Endodermal cell (in vitro differentiated cells): ENCODE measurements at regions not wholly inside any gene's neighbourhood (a gene's known extent, or its start where the extent isn't known, plus 50 kb on each side); places are given as distances from the start of the nearest gene placed in this dataset.

Experiments used
- DNase-seq: peaks from one replicate; pipeline ENCODE4 v3.0.0-alpha.2; 2017
- H3K27ac ChIP-seq: 2 replicates; pipeline ENCODE4 v1.5.1; 2013; ENCODE audit warnings: mild to moderate bottlenecking, low read depth, low read length, moderate library complexity
- H3K27me3 ChIP-seq: 2 replicates; pipeline ENCODE4 v1.6.1; 2013; ENCODE audit warnings: mild to moderate bottlenecking, low read length, moderate library complexity; ENCODE audit not compliant: insufficient read depth, control insufficient read depth, poor library complexity, severe bottlenecking
- H3K36me3 ChIP-seq: 2 replicates; pipeline ENCODE4 v1.7.0; 2013; ENCODE audit warnings: mild to moderate bottlenecking, low read length, moderate library complexity; ENCODE audit not compliant: control insufficient read depth, insufficient read depth
- H3K4me1 ChIP-seq: one replicate; pipeline ENCODE4 v1.7.0; 2013; ENCODE audit warnings: low read length; ENCODE audit not compliant: control insufficient read depth, insufficient read depth
- H3K4me3 ChIP-seq: 2 replicates; pipeline ENCODE4 v1.5.1; 2013; ENCODE audit warnings: mild to moderate bottlenecking, low read length, moderate library complexity
- H3K9ac ChIP-seq: 2 replicates; pipeline ENCODE4 v1.6.1; 2013; ENCODE audit warnings: mild to moderate bottlenecking, low read length, moderate library complexity; ENCODE audit not compliant: poor library complexity, severe bottlenecking; ENCODE audit errors: extremely low read depth
- H3K9me3 ChIP-seq: 2 replicates; pipeline ENCODE4 v1.6.1; 2013; ENCODE audit warnings: mild to moderate bottlenecking, low read length, moderate library complexity; ENCODE audit not compliant: control insufficient read depth
- H3K27ac Mint-ChIP-seq: 2 replicates; pipeline ENCODE4 v1.8.0; 2020; ENCODE audit warnings: mixed read lengths
- H3K27me3 Mint-ChIP-seq: 2 replicates; pipeline ENCODE4 v1.8.0; 2021; ENCODE audit warnings: mild to moderate bottlenecking, mixed read lengths; ENCODE audit not compliant: insufficient read depth
- H3K36me3 Mint-ChIP-seq: 2 replicates; pipeline ENCODE4 v1.8.0; 2020; ENCODE audit warnings: low read depth, mixed read lengths
- H3K4me1 Mint-ChIP-seq: 2 replicates; pipeline ENCODE4 v1.8.0; 2020; ENCODE audit warnings: mixed read lengths
- H3K4me3 Mint-ChIP-seq: 2 replicates; pipeline ENCODE4 v1.8.0; 2020; ENCODE audit warnings: mild to moderate bottlenecking, moderate library complexity, mixed read lengths
- H3K9me3 Mint-ChIP-seq: 2 replicates; pipeline ENCODE4 v1.8.0; 2020; ENCODE audit warnings: mild to moderate bottlenecking, mixed read lengths
- WGBS, 2 experiments: methylation state at CpG; one replicate each; pipeline versions ENCODE4 v1.1.5 to v1.1.7; 2013; ENCODE audit warnings: missing lambda C conversion rate in 2 of 2, mixed read lengths in 1 of 2; ENCODE audit not compliant: insufficient coverage in 1 of 2, insufficient read length in 1 of 2; 5-methylcytosine and 5-hydroxymethylcytosine counted together
- TF ChIP-seq, protein P1 (sequence below): fragments of 200-600 bp; sonication (generic); conservative IDR thresholded peaks from 2 replicates; pipeline ENCODE4 v1.5.0; 2021; ENCODE audit warnings: antibody characterized with exemption, mild to moderate bottlenecking

DNA sequence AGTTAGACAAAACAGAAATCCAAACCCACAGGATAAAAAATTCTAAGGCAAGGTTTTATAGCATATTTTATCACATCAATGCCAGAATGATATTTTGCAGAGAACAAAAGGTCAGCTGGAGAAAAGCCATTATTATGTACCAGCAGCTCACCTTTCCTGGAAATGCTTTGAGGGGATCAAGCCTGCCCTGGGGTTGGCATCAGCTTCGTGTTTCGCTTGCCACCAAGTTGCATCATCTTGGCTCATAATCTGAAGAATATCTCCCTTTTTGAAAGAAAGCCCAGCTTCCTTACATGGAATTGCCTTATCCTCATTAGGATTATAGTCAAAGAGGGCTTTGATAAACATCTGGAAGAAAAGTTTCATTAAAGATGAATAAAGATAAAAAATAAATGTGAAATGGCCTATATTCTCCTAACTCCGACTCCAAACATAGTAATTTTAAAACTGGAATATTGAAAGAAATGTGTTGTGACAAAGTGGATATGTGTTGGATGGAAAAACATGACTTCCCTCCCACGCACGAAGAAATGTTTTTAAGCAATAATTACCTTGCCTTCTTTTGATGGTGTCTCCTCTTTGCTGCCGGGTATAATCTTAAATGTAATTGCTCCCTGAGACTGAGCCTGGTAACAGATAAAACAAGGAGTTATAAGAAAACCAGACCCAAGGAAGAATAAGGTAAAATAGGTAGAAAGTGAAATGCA, 121.3 kb upstream of the ODAD2 start:
- DNase-seq, result no peak
- Histone ChIP-seq H3K4me1 (no peaks in the 10 kb centered on the region), H3K9me3 (no peaks in the 10 kb centered on the region), H3K27ac (no peak overlapping the region), H3K36me3 (no peaks in the 10 kb centered on the region), H3K9ac (no peak overlapping the region), H3K4me3 (no peak overlapping the region), H3K27me3 (no peaks in the 10 kb centered on the region)
- Mint-ChIP-seq H3K27ac (no peak overlapping the region), H3K4me3 (no peak overlapping the region), H3K4me1 (no peaks in the 10 kb centered on the region), H3K27me3 (no peaks in the 10 kb centered on the region), H3K9me3 (no peaks in the 10 kb centered on the region), H3K36me3 (no peaks in the 10 kb centered on the region)
- 92 to 100% methylated on average over 6 of the region's 6 CpGs for WGBS, 2 experiments
- TF ChIP-seq, protein P1, sequence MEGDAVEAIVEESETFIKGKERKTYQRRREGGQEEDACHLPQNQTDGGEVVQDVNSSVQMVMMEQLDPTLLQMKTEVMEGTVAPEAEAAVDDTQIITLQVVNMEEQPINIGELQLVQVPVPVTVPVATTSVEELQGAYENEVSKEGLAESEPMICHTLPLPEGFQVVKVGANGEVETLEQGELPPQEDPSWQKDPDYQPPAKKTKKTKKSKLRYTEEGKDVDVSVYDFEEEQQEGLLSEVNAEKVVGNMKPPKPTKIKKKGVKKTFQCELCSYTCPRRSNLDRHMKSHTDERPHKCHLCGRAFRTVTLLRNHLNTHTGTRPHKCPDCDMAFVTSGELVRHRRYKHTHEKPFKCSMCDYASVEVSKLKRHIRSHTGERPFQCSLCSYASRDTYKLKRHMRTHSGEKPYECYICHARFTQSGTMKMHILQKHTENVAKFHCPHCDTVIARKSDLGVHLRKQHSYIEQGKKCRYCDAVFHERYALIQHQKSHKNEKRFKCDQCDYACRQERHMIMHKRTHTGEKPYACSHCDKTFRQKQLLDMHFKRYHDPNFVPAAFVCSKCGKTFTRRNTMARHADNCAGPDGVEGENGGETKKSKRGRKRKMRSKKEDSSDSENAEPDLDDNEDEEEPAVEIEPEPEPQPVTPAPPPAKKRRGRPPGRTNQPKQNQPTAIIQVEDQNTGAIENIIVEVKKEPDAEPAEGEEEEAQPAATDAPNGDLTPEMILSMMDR, result no peak

DNA sequence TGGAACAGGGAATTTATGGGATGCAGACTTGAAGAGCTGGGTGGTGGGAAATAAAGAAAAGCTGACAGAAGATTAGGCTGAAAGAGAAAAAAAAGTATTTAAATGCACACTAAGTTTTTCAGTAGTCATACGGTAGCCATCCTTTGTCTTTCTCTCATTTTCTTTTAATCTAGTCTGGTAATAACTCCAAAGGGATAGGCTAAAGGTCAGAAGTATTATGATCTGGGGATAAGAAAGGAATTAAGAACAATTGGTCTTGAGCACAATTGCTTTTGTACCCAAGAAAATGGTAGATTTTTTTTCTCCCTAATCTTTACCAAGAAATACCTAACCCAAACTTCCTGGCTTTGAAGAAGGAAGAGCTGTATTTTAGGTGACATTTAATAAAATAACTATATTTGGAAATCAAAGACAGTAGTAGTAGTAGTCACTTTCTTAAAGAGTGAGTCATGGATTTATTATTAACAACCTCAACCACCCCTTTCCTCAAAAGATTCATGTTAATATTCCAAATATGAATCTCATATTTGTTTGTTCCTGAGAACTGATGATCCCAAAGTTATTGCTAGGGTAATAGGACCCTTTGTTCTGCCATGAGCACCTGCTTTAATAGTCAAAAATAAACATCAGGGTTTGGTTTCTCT, 120.2 kb upstream of the ODAD2 start:
- TF ChIP-seq, protein P1, result no peak
- H3K27ac Mint-ChIP-seq, result no peak overlapping the region
- Histone ChIP-seq H3K27me3 (no peaks in the 10 kb centered on the region), H3K9ac (no peak overlapping the region), H3K4me1 (no peaks in the 10 kb centered on the region), H3K9me3 (no peaks in the 10 kb centered on the region), H3K36me3 (no peaks in the 10 kb centered on the region), H3K27ac (no peak overlapping the region), H3K4me3 (no peak overlapping the region)
- no peak for DNase-seq
- H3K27me3 Mint-ChIP-seq, result no peaks in the 10 kb centered on the region
- 100% methylated on average over 1 of the region's 1 CpG for WGBS, 2 experiments
- no peaks in the 10 kb centered on the region for H3K9me3 Mint-ChIP-seq
- H3K4me3 Mint-ChIP-seq, result no peak overlapping the region
- H3K4me1 Mint-ChIP-seq, result no peaks in the 10 kb centered on the region
- no peaks in the 10 kb centered on the region for H3K36me3 Mint-ChIP-seq

DNA sequence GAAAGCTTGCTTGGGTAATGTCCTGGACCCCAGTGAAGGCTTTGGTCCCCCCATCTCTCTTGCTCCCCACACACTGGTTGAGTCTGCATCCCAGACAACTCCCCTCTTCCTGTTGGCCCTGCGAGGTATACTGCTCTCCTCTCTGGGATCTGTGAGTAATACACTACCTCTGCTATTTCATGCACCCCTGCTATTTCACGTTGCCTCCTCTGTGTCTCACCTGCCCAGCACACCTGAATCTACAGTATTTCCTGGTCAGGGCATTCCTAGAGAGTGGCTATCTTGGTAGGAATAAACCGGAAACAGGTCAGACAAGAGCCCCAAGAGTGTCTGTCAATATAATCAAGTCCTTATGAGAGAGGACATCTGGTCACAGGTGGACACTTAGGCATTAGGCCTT, 114.3 kb upstream of the ODAD2 start:
- 96 to 100% methylated on average over 2 to 3 of the region's 3 CpGs for WGBS, 2 experiments
- no peaks in the 10 kb centered on the region for H3K4me1 ChIP-seq
- H3K9ac ChIP-seq, result no peak overlapping the region
- Mint-ChIP-seq H3K27me3 (no peaks in the 10 kb centered on the region), H3K36me3 (no peaks in the 10 kb centered on the region), H3K4me1 (no peaks in the 10 kb centered on the region), H3K9me3 (no peaks in the 10 kb centered on the region), H3K27ac (peak overlapping the region; percentile 10), H3K4me3 (no peak overlapping the region)
- H3K4me3 ChIP-seq, result no peak overlapping the region
- no peaks in the 10 kb centered on the region for H3K27me3 ChIP-seq
- H3K36me3 ChIP-seq, result no peaks in the 10 kb centered on the region
- TF ChIP-seq, protein P1, result no peak
- no peak for DNase-seq
- H3K27ac ChIP-seq, result no peak overlapping the region
- H3K9me3 ChIP-seq, result no peaks in the 10 kb centered on the region
